Keratinocyte (primary cell): ENCODE measurements at regions not wholly inside any gene's neighbourhood (a gene's known extent, or its start where the extent isn't known, plus 50 kb on each side); places are given as distances from the start of the nearest gene placed in this dataset.
"Not testable (repeated sequence)": the region's sequence is repeated elsewhere in the genome, so short reads cannot be mapped to it uniquely, and the experiment has no call there.

Experiments used
- DNase-seq: peaks from one replicate; pipeline ENCODE4 v3.0.0-alpha.2; 2011; ENCODE audit warnings: low read depth, missing footprints, low spot score
- FAIRE-seq: peaks from 2 replicates; lab custom pipeline; 2011; peaks lifted over from hg19 to GRCh38; lab: Jason Lieb, UNC
- H2AFZ ChIP-seq: 2 replicates; pipeline ENCODE4 v1.6.0; 2012; ENCODE audit warnings: low read length, control low read depth, inconsistent platforms; ENCODE audit not compliant: control insufficient read depth
- H3K27ac ChIP-seq: 2 replicates; pipeline ENCODE4 v1.5.1; 2011; ENCODE audit warnings: low read length; ENCODE audit not compliant: control insufficient read depth, insufficient read depth
- H3K27me3 ChIP-seq: 3 replicates; pipeline ENCODE4 v1.6.0; 2011; ENCODE audit warnings: low read length; ENCODE audit not compliant: control insufficient read depth, insufficient read depth; ENCODE audit errors: extremely low read depth
- H3K36me3 ChIP-seq, 2 experiments: 2 replicates in 1 of 2; 3 replicates in 1 of 2; pipeline ENCODE4 v1.5.1; 2011; ENCODE audit warnings: low read length in 2 of 2, mild to moderate bottlenecking in 1 of 2; ENCODE audit not compliant: control insufficient read depth in 2 of 2, insufficient read depth in 2 of 2; ENCODE audit errors: extremely low read depth in 1 of 2
- H3K4me1 ChIP-seq: 3 replicates; pipeline ENCODE4 v1.5.1; 2011; ENCODE audit warnings: low read length; ENCODE audit not compliant: control insufficient read depth, insufficient read depth; ENCODE audit errors: extremely low read depth
- H3K4me2 ChIP-seq: 3 replicates; pipeline ENCODE4 v1.6.0; 2011; ENCODE audit warnings: low read depth, low read length; ENCODE audit not compliant: control insufficient read depth, insufficient read depth; ENCODE audit errors: extremely low read depth
- H3K4me3 ChIP-seq, 3 experiments: fragments of 200-600 bp in 1 of 3; sonication (generic) in 1 of 3; 2 replicates in 2 of 3; 3 replicates in 1 of 3; pipeline ENCODE4 v1.5.1; 2011 to 2016; ENCODE audit warnings: low read length in 3 of 3, mild to moderate bottlenecking in 3 of 3, control low read depth in 2 of 3, inconsistent platforms in 1 of 3, low read depth in 1 of 3, mixed read lengths in 1 of 3, mixed run types in 1 of 3, moderate library complexity in 1 of 3; ENCODE audit not compliant: control insufficient read depth in 2 of 3, insufficient read depth in 2 of 3; ENCODE audit errors: extremely low read depth in 1 of 3
- H3K79me2 ChIP-seq: 2 replicates; pipeline ENCODE4 v1.6.0; 2012; ENCODE audit warnings: low read length; ENCODE audit not compliant: control insufficient read depth, insufficient read depth
- H3K9ac ChIP-seq: 3 replicates; pipeline ENCODE4 v1.6.0; 2011; ENCODE audit warnings: low read length; ENCODE audit not compliant: control insufficient read depth, insufficient read depth; ENCODE audit errors: extremely low read depth
- H3K9me1 ChIP-seq: 3 replicates; pipeline ENCODE4 v1.6.0; 2011; ENCODE audit warnings: low read length; ENCODE audit not compliant: control insufficient read depth, insufficient read depth; ENCODE audit errors: extremely low read depth
- H3K9me3 ChIP-seq: 2 replicates; pipeline ENCODE4 v1.5.1; 2012; ENCODE audit warnings: low read depth, low read length; ENCODE audit not compliant: control insufficient read depth
- H4K20me1 ChIP-seq: 3 replicates; pipeline ENCODE4 v1.6.0; 2011; ENCODE audit warnings: low read length; ENCODE audit not compliant: control insufficient read depth, insufficient read depth; ENCODE audit errors: extremely low read depth
- CTCF ChIP-seq, 3 experiments: IDR thresholded peaks in 1 of 3; conservative IDR thresholded peaks in 1 of 3; optimal IDR thresholded peaks in 1 of 3; 2 replicates in 2 of 3; 3 replicates in 1 of 3; pipeline versions ENCODE3 to v1.5.1; 2011; ENCODE audit warnings: low read length in 3 of 3, mild to moderate bottlenecking in 3 of 3, moderate library complexity in 2 of 3, control low read depth in 1 of 3, inconsistent platforms in 1 of 3; ENCODE audit not compliant: insufficient read depth in 2 of 3; ENCODE audit errors: extremely low read depth in 1 of 3
- EZH2 ChIP-seq: IDR thresholded peaks from one replicate; pipeline ENCODE4 v1.6.1; 2012; ENCODE audit warnings: inconsistent platforms, mild to moderate bottlenecking, low read length, moderate library complexity
- dilution Hi-C: fragments of 300-500 bp; cut with MboI; formaldehyde crosslinking; loops from one replicate; pipeline ENCODE4 v1.7.0; 2020; ENCODE audit warnings: low sequenced_read_pairs; ENCODE audit not compliant: extremely low pct_ligation_motif_present

- H3K9ac ChIP-seq = no peak overlapping the region
- no peaks in the 10 kb centered on the region for H3K4me1 ChIP-seq
- dilution Hi-C loops = no loop called here
- no peaks in the 10 kb centered on the region for H3K27me3 ChIP-seq
- FAIRE-seq (no peak), DNase-seq (no peak)
- no peak overlapping the region for H3K4me3 ChIP-seq
- no peak overlapping the region for H2AFZ ChIP-seq
- no peak overlapping the region for H3K27ac ChIP-seq
- H3K36me3 ChIP-seq = no peaks in the 10 kb centered on the region
- H3K4me2 ChIP-seq = no peak overlapping the region
- no peaks in the 10 kb centered on the region for H3K79me2 ChIP-seq
- TF ChIP-seq EZH2 = no peak
- no peak for TF ChIP-seq CTCF (optimal IDR thresholded peaks at IDR 0.05 in 1 of 3, IDR thresholded peaks at IDR 0.05 in 1 of 3, conservative IDR thresholded peaks at IDR 0.05 in 1 of 3; ENCODE audit: extremely low read depth in 1 of 3, insufficient read depth in 2 of 3, low read length in 3 of 3)
- H4K20me1 ChIP-seq = no peaks in the 10 kb centered on the region
- H3K9me1 ChIP-seq = no peaks in the 10 kb centered on the region
- H3K9me3 ChIP-seq = no peaks in the 10 kb centered on the region
These were observed 62.5 kb upstream of the TAMM41 start for GRCh38 chr3:11908981-11909698.

GRCh38 chr3:11909726-11910125 lies 63.0 kb upstream of the TAMM41 start:
- Histone ChIP-seq H3K4me3 (no peak overlapping the region), H3K79me2 (no peaks in the 10 kb centered on the region), H3K4me2 (no peak overlapping the region), H4K20me1 (no peaks in the 10 kb centered on the region), H3K9me1 (no peaks in the 10 kb centered on the region), H3K27me3 (no peaks in the 10 kb centered on the region), H2AFZ (no peak overlapping the region), H3K9ac (no peak overlapping the region), H3K4me1 (no peaks in the 10 kb centered on the region), H3K36me3 (no peaks in the 10 kb centered on the region), H3K9me3 (no peaks in the 10 kb centered on the region), H3K27ac (no peak overlapping the region)
- dilution Hi-C loops = no loop called here
- no peak for TF ChIP-seq CTCF (optimal IDR thresholded peaks at IDR 0.05 in 1 of 3, IDR thresholded peaks at IDR 0.05 in 1 of 3, conservative IDR thresholded peaks at IDR 0.05 in 1 of 3; ENCODE audit: extremely low read depth in 1 of 3, insufficient read depth in 2 of 3, low read length in 3 of 3)
- TF ChIP-seq EZH2 = no peak
- DNase-seq = no peak
- FAIRE-seq = no peak

GRCh38 chr3:11910216-11910930 lies 63.7 kb upstream of the TAMM41 start:
- H3K27ac ChIP-seq, H3K36me3 ChIP-seq, H3K4me1 ChIP-seq, H3K9me3 ChIP-seq, H3K4me2 ChIP-seq, H4K20me1 ChIP-seq, H3K4me3 ChIP-seq, H3K79me2 ChIP-seq, H3K9ac ChIP-seq, DNase-seq, H3K27me3 ChIP-seq, FAIRE-seq, dilution Hi-C loops, H2AFZ ChIP-seq, H3K9me1 ChIP-seq: not testable (repeated sequence)
